OCI-LY7 (cell line): ENCODE measurements at regions not wholly inside any gene's neighbourhood (a gene's known extent, or its start where the extent isn't known, plus 50 kb on each side); places are given as distances from the start of the nearest gene placed in this dataset.
"Not testable (repeated sequence)": the region's sequence is repeated elsewhere in the genome, so short reads cannot be mapped to it uniquely, and the experiment has no call there.

Source experiments
- CTCF ChIP-seq: fragments of 200-600 bp; sonication (generic); conservative IDR thresholded peaks from 2 replicates; pipeline ENCODE4 v1.5.1; 2014; ENCODE audit warnings: mild to moderate bottlenecking, antibody characterized with exemption, low read length, moderate library complexity, mixed read lengths
- EZH2phosphoT487 ChIP-seq: fragments of 200-600 bp; sonication (generic); IDR thresholded peaks from 2 replicates; pipeline ENCODE4 v1.6.1; 2018; ENCODE audit warnings: low read depth, borderline replicate concordance, mild to moderate bottlenecking, mixed run types, antibody characterized with exemption, low read length, moderate library complexity, mixed read lengths

GRCh38 chr3:198151867-198152266 lies 191.8 kb downstream of the LMLN start:
- TF ChIP-seq CTCF, EZH2phosphoT487: not testable (repeated sequence)
